SK-N-SH treated with all-trans-retinoic acid at 6 μM for 48 hours (cell line): ENCODE measurements at regions not wholly inside any gene's neighbourhood (a gene's known extent, or its start where the extent isn't known, plus 50 kb on each side); places are given as distances from the start of the nearest gene placed in this dataset.

ENCODE experiments used
- ATAC-seq: fragments of 200-7000 bp; cut with Tn5 transposase; 3 replicates; pipeline ENCODE4 v1.9.1; 2020; ENCODE audit warnings: mild to moderate bottlenecking, moderate library complexity
- ARNTL ChIP-seq: fragments of 450-650 bp; formaldehyde crosslinking; IDR thresholded peaks from 2 replicates; pipeline ENCODE4 v1.5.0; 2020; ENCODE audit warnings: low read depth, mild to moderate bottlenecking, moderate library complexity, borderline replicate concordance
- BACH2 ChIP-seq: fragments of 250-450 bp; sonication (Bioruptor Pico); IDR thresholded peaks from 2 replicates; pipeline ENCODE4 v1.9.0; 2021; ENCODE audit warnings: mild to moderate bottlenecking, borderline replicate concordance
- CREB5 ChIP-seq: fragments of 250-450 bp; sonication (Bioruptor Pico); IDR thresholded peaks from 2 replicates; pipeline ENCODE4 v1.5.1; 2020; ENCODE audit warnings: low read depth, mild to moderate bottlenecking, moderate library complexity
- CSRNP3 ChIP-seq: fragments of 250-450 bp; sonication (Bioruptor Pico); IDR thresholded peaks from 2 replicates; pipeline ENCODE4 v1.5.1; 2021; ENCODE audit warnings: mild to moderate bottlenecking, moderate library complexity
- GLIS3 ChIP-seq: fragments of 250-450 bp; sonication (Bioruptor Pico); IDR thresholded peaks from 2 replicates; pipeline ENCODE4 v1.5.0; 2020; ENCODE audit warnings: mild to moderate bottlenecking, moderate library complexity
- ISL1 ChIP-seq: fragments of 250-450 bp; sonication (Bioruptor Pico); IDR thresholded peaks from 2 replicates; pipeline ENCODE4 v2.1.2; 2022; ENCODE audit warnings: mild to moderate bottlenecking, moderate library complexity
- PATZ1 ChIP-seq: fragments of 250-450 bp; sonication (Bioruptor Pico); IDR thresholded peaks from 2 replicates; pipeline ENCODE4 v1.8.0; 2020; ENCODE audit warnings: mild to moderate bottlenecking, moderate library complexity, borderline replicate concordance
- POU6F1 ChIP-seq: fragments of 250-450 bp; sonication (Bioruptor Pico); IDR thresholded peaks from 2 replicates; pipeline ENCODE4 v1.8.0; 2021; ENCODE audit warnings: low read depth, mild to moderate bottlenecking, moderate library complexity, borderline replicate concordance
- PPARA ChIP-seq: fragments of 250-450 bp; sonication (Bioruptor Pico); IDR thresholded peaks from 2 replicates; pipeline ENCODE4 v1.5.0; 2020; ENCODE audit warnings: mild to moderate bottlenecking, borderline replicate concordance
- RARB ChIP-seq: fragments of 250-450 bp; sonication (Bioruptor Pico); IDR thresholded peaks from 2 replicates; pipeline ENCODE4 v1.8.0; 2021; ENCODE audit warnings: mild to moderate bottlenecking, moderate library complexity
- SNAI2 ChIP-seq: fragments of 250-450 bp; sonication (Bioruptor Pico); IDR thresholded peaks from 2 replicates; pipeline ENCODE4 v1.5.0; 2020; ENCODE audit warnings: mild to moderate bottlenecking, moderate library complexity
- TCF4 ChIP-seq: fragments of 250-450 bp; sonication (Bioruptor Pico); IDR thresholded peaks from 2 replicates; pipeline ENCODE4 v1.8.0; 2021; ENCODE audit warnings: mild to moderate bottlenecking, moderate library complexity, borderline replicate concordance
- TOX ChIP-seq: fragments of 250-450 bp; sonication (Bioruptor Pico); IDR thresholded peaks from 2 replicates; pipeline ENCODE4 v1.8.0; 2021; ENCODE audit warnings: mild to moderate bottlenecking, moderate library complexity, borderline replicate concordance
- TSHZ2 ChIP-seq: fragments of 250-450 bp; sonication (Bioruptor Pico); IDR thresholded peaks from 2 replicates; pipeline ENCODE4 v1.5.0; 2020; ENCODE audit warnings: mild to moderate bottlenecking, moderate library complexity
- ZC3H10 ChIP-seq: fragments of 250-450 bp; sonication (Bioruptor Pico); IDR thresholded peaks from 2 replicates; pipeline ENCODE4 v1.5.1; 2021; ENCODE audit warnings: mild to moderate bottlenecking, moderate library complexity
- ZFP3 ChIP-seq: fragments of 250-450 bp; sonication (Bioruptor Pico); IDR thresholded peaks from 2 replicates; pipeline ENCODE4 v1.5.0; 2020; ENCODE audit warnings: mild to moderate bottlenecking, moderate library complexity
- ZFP30 ChIP-seq: fragments of 450-650 bp; formaldehyde crosslinking; IDR thresholded peaks from 2 replicates; pipeline ENCODE4 v1.5.0; 2022; ENCODE audit warnings: mild to moderate bottlenecking, moderate library complexity
- ZNF565 ChIP-seq: fragments of 450-650 bp; formaldehyde crosslinking; conservative IDR thresholded peaks from 2 replicates; pipeline ENCODE4 v1.5.0; 2020; ENCODE audit warnings: low read depth, mild to moderate bottlenecking, moderate library complexity
- ZNF70 ChIP-seq: fragments of 450-650 bp; formaldehyde crosslinking; IDR thresholded peaks from 2 replicates; pipeline ENCODE4 v1.5.0; 2020; ENCODE audit warnings: mild to moderate bottlenecking, moderate library complexity
- ZNF8 ChIP-seq: fragments of 450-650 bp; formaldehyde crosslinking; IDR thresholded peaks from 2 replicates; pipeline ENCODE4 v1.5.0; 2020; ENCODE audit warnings: mild to moderate bottlenecking, moderate library complexity

GRCh38 chr11:119906376-119906775 lies 177.4 kb upstream of the NECTIN1 start (continued):
- TF ChIP-seq TSHZ2 (no peak), ZFP3 (CRISPR knock-in tag) (no peak), ZNF70 (CRISPR knock-in tag) (no peak), BACH2 (CRISPR knock-in tag) (no peak), ZNF8 (CRISPR knock-in tag) (no peak), TOX (CRISPR knock-in tag) (no peak)
- TF ChIP-seq, all 23 proteins: peak for 0

- ATAC-seq, result no peak
- no peak for TF ChIP-seq ARNTL (CRISPR knock-in tag)
- no peak for TF ChIP-seq PATZ1 (CRISPR knock-in tag)
- no peak for TF ChIP-seq ZC3H10 (CRISPR knock-in tag)
- TF ChIP-seq ZFP3 (CRISPR knock-in tag), result no peak
- TF ChIP-seq GLIS3 (CRISPR knock-in tag), result no peak
- TF ChIP-seq RARB (CRISPR knock-in tag), result no peak
- TF ChIP-seq ZNF70 (CRISPR knock-in tag), result no peak
- no peak for TF ChIP-seq ZNF565 (CRISPR knock-in tag)
- no peak for TF ChIP-seq CREB5 (CRISPR knock-in tag)
- TF ChIP-seq TCF4, result no peak
- no peak for TF ChIP-seq PPARA (CRISPR knock-in tag)
- no peak for TF ChIP-seq TSHZ2
- TF ChIP-seq SNAI2 (CRISPR knock-in tag), result no peak
- no peak for TF ChIP-seq ZNF8 (CRISPR knock-in tag)
- no peak for TF ChIP-seq TOX (CRISPR knock-in tag)
- no peak for TF ChIP-seq ISL1 (CRISPR knock-in tag)
Observed at GRCh38 chr11:119905162-119905561, 176.2 kb upstream of the NECTIN1 start.

GRCh38 chr11:119904531-119905035 lies 175.6 kb upstream of the NECTIN1 start:
- ATAC-seq, result no peak
- TF ChIP-seq TOX (CRISPR knock-in tag) (no peak), PATZ1 (CRISPR knock-in tag) (no peak), ZFP3 (CRISPR knock-in tag) (no peak), BACH2 (CRISPR knock-in tag) (no peak), ZC3H10 (CRISPR knock-in tag) (no peak), SNAI2 (CRISPR knock-in tag) (no peak), ARNTL (CRISPR knock-in tag) (no peak), ZNF70 (CRISPR knock-in tag) (no peak), CSRNP3 (CRISPR knock-in tag) (no peak), POU6F1 (CRISPR knock-in tag) (no peak), ZFP30 (CRISPR knock-in tag) (no peak), TCF4 (no peak), GLIS3 (CRISPR knock-in tag) (no peak), RARB (CRISPR knock-in tag) (no peak), ISL1 (CRISPR knock-in tag) (no peak), ZNF8 (CRISPR knock-in tag) (no peak)
